GM23248 (cell line): ENCODE measurements at regions not wholly inside any gene's neighbourhood (a gene's known extent, or its start where the extent isn't known, plus 50 kb on each side); places are given as distances from the start of the nearest gene placed in this dataset.

Source experiments
- DNase-seq: peaks from one replicate; pipeline ENCODE4 v3.0.0-alpha.2; 2015
- H2AFZ ChIP-seq: fragments of 200-600 bp; sonication (generic); 2 replicates; pipeline ENCODE4 v1.6.1; 2016; ENCODE audit warnings: antibody characterized with exemption
- H3F3A ChIP-seq: fragments of 200-600 bp; sonication (generic); 2 replicates; pipeline ENCODE4 v1.6.1; 2016; ENCODE audit warnings: mild to moderate bottlenecking, antibody characterized with exemption, mixed run types; ENCODE audit not compliant: insufficient read depth
- H3K27ac ChIP-seq: fragments of 200-600 bp; sonication (generic); 2 replicates; pipeline ENCODE4 v1.5.1; 2016; ENCODE audit warnings: mild to moderate bottlenecking
- H3K27me3 ChIP-seq: fragments of 200-600 bp; sonication (generic); replicated peaks from 2 replicates; pipeline ENCODE4 v1.6.1; 2016; ENCODE audit warnings: mild to moderate bottlenecking; ENCODE audit not compliant: insufficient read depth
- H3K36me3 ChIP-seq: fragments of 200-600 bp; sonication (generic); 2 replicates; pipeline ENCODE4 v1.6.1; 2016; ENCODE audit warnings: low read depth, mild to moderate bottlenecking
- H3K4me1 ChIP-seq: fragments of 200-600 bp; sonication (generic); 2 replicates; pipeline ENCODE4 v1.6.1; 2016; ENCODE audit warnings: mild to moderate bottlenecking; ENCODE audit not compliant: insufficient read depth
- H3K4me2 ChIP-seq: fragments of 200-600 bp; sonication (generic); one replicate; pipeline ENCODE4 v1.6.1; 2016; ENCODE audit warnings: mild to moderate bottlenecking; ENCODE audit not compliant: unreplicated experiment
- H3K4me3 ChIP-seq: fragments of 200-600 bp; sonication (generic); 2 replicates; pipeline ENCODE4 v1.5.1; 2016; ENCODE audit warnings: mild to moderate bottlenecking
- H3K79me2 ChIP-seq: fragments of 200-600 bp; sonication (generic); 2 replicates; pipeline ENCODE4 v1.6.1; 2016; ENCODE audit warnings: mild to moderate bottlenecking; ENCODE audit not compliant: insufficient read depth
- H3K9ac ChIP-seq: fragments of 200-600 bp; sonication (generic); 2 replicates; pipeline ENCODE4 v1.6.1; 2016; ENCODE audit warnings: mild to moderate bottlenecking
- H3K9me2 ChIP-seq: fragments of 200-600 bp; sonication (generic); 2 replicates; pipeline ENCODE4 v1.6.1; 2016; ENCODE audit warnings: mixed run types, mild to moderate bottlenecking, moderate library complexity; ENCODE audit not compliant: insufficient read depth
- H3K9me3 ChIP-seq: fragments of 200-600 bp; sonication (generic); one replicate; pipeline ENCODE4 v1.6.1; 2017; ENCODE audit warnings: low read depth
- H4K20me1 ChIP-seq: fragments of 200-600 bp; sonication (generic); 2 replicates; pipeline ENCODE4 v1.6.0; 2016; ENCODE audit not compliant: insufficient read depth
- EZH2 ChIP-seq: fragments of 200-600 bp; sonication (generic); IDR thresholded peaks from 2 replicates; pipeline ENCODE4 v1.6.1; 2018; ENCODE audit warnings: antibody characterized with exemption, mild to moderate bottlenecking; ENCODE audit not compliant: insufficient read depth, poor library complexity, severe bottlenecking
- EZH2phosphoT487 ChIP-seq: fragments of 200-600 bp; sonication (generic); IDR thresholded peaks from 2 replicates; pipeline ENCODE4 v1.6.1; 2018; ENCODE audit warnings: antibody characterized with exemption, moderate library complexity, mild to moderate bottlenecking, low read depth; ENCODE audit not compliant: insufficient read depth
- WGBS, 2 experiments: methylation state at CpG; one replicate each; pipeline ENCODE4 v1.1.6; 2015 to 2017; ENCODE audit warnings: low lambda C conversion rate in 2 of 2, low coverage in 1 of 2; ENCODE audit errors: missing lambda C conversion rate in 2 of 2; 5-methylcytosine and 5-hydroxymethylcytosine counted together
- in situ Hi-C: fragments of 300-500 bp; cut with MboI; formaldehyde crosslinking; loops from 2 replicates; pipeline ENCODE4 v1.15.0; 2020

DNA sequence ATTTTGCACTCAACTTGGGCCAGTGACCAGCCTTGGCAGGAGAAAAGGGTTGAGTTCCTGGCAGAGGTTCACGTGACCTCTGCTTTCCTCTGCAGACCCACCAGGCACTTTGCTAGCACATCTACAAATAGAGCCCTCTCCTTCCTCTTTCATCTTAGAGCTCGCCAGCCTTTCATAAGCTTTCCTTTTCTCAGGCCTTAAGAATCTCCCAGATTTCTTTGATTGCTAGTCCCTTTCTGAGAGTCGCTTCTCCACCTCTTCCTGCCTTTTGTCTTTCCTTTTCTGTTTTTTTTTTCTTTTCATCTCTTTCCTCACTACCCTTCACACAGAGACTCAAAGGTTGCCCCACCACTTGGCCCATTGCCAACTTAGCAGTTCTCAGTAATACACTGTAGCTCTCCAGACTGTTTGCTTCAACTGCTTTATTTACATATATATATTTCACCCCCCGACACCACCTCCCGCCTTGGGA is 375.7 kb upstream of the SPRY2 start:
- no peaks in the 10 kb centered on the region for H3K4me1 ChIP-seq
- no peak overlapping the region for H3K4me3 ChIP-seq
- H3K9me2 ChIP-seq: no peaks in the 10 kb centered on the region
- no peaks in the 10 kb centered on the region for H4K20me1 ChIP-seq
- no peaks in the 10 kb centered on the region for H3K36me3 ChIP-seq
- no peak overlapping the region for H3K4me2 ChIP-seq
- H3K79me2 ChIP-seq: no peaks in the 10 kb centered on the region
- DNase-seq: no peak
- H3K27ac ChIP-seq: no peak overlapping the region
- H3K9ac ChIP-seq: no peak overlapping the region
- H3F3A ChIP-seq: no peaks in the 10 kb centered on the region
- no peak overlapping the region for H2AFZ ChIP-seq
- in situ Hi-C loops: no loop called here
- TF ChIP-seq EZH2: no peak
- no peak for TF ChIP-seq EZH2phosphoT487
- H3K27me3 ChIP-seq: no peaks in the 10 kb centered on the region
- 23 to 27% methylated on average over 5 of the region's 5 CpGs for WGBS, 2 experiments
- peaks cover 4% of the 10 kb centered on the region for H3K9me3 ChIP-seq

DNA sequence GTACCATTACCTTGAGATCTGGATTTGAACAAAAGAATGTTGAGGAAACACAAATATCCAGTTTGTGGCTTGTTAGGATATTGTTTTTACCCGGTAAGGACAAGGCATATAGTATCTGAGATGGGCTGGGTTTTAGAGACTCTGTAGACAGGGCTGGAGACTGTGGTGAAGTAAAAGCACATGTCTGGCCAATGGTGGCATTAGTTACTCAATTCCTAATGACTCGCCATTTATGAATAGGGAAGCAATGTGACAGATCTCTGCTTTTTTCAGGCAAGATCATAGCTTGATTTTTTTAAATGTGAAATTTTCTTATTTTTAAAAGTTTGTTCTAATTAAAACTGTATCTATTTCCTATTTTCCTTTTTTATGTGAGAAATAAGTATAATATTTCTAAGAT is 371.1 kb upstream of the SPRY2 start:
- in situ Hi-C loops: no loop called here
- H3K4me2 ChIP-seq: no peak overlapping the region
- DNase-seq: no peak
- no peak overlapping the region for H2AFZ ChIP-seq
- no peaks in the 10 kb centered on the region for H3K9me3 ChIP-seq
- no peaks in the 10 kb centered on the region for H4K20me1 ChIP-seq
- H3K27ac ChIP-seq: no peak overlapping the region
- H3K4me1 ChIP-seq: no peaks in the 10 kb centered on the region
- no peaks in the 10 kb centered on the region for H3F3A ChIP-seq
- H3K4me3 ChIP-seq: no peak overlapping the region
- H3K9ac ChIP-seq: no peak overlapping the region
- TF ChIP-seq EZH2phosphoT487: no peak
- TF ChIP-seq EZH2: no peak
- H3K27me3 ChIP-seq: no peaks in the 10 kb centered on the region
- H3K36me3 ChIP-seq: no peaks in the 10 kb centered on the region
- no peaks in the 10 kb centered on the region for H3K79me2 ChIP-seq
- no peaks in the 10 kb centered on the region for H3K9me2 ChIP-seq
- WGBS, 2 experiments: 4 to 22% methylated on average over 2 of the region's 2 CpGs

GRCh38 chr13:80708791-80709190 is 367.9 kb upstream of the SPRY2 start:
- no peaks in the 10 kb centered on the region for H3K9me2 ChIP-seq
- no peaks in the 10 kb centered on the region for H3F3A ChIP-seq
- no peak overlapping the region for H3K27ac ChIP-seq
- H3K9me3 ChIP-seq: no peaks in the 10 kb centered on the region
- no peaks in the 10 kb centered on the region for H4K20me1 ChIP-seq
- in situ Hi-C loops: no loop called here
- H3K9ac ChIP-seq: no peak overlapping the region
- H3K4me3 ChIP-seq: no peak overlapping the region
- DNase-seq: no peak
- H3K27me3 ChIP-seq: no peaks in the 10 kb centered on the region
- H3K79me2 ChIP-seq: no peaks in the 10 kb centered on the region
- no peaks in the 10 kb centered on the region for H3K36me3 ChIP-seq
- no peak overlapping the region for H2AFZ ChIP-seq
- H3K4me2 ChIP-seq: no peak overlapping the region
- H3K4me1 ChIP-seq: no peaks in the 10 kb centered on the region
- TF ChIP-seq EZH2: no peak
- TF ChIP-seq EZH2phosphoT487: no peak

GRCh38 chr13:80707000-80707983 is 366.4 kb upstream of the SPRY2 start:
- no peaks in the 10 kb centered on the region for H4K20me1 ChIP-seq
- H2AFZ ChIP-seq: no peak overlapping the region
- no peaks in the 10 kb centered on the region for H3F3A ChIP-seq
- no peak overlapping the region for H3K4me3 ChIP-seq
- no peaks in the 10 kb centered on the region for H3K79me2 ChIP-seq
- H3K27ac ChIP-seq: no peak overlapping the region
- H3K9me2 ChIP-seq: no peaks in the 10 kb centered on the region
- H3K27me3 ChIP-seq: no peaks in the 10 kb centered on the region
- H3K9ac ChIP-seq: no peak overlapping the region
- in situ Hi-C loops: no loop called here
- no peaks in the 10 kb centered on the region for H3K9me3 ChIP-seq
- WGBS, 2 experiments: 69 to 75% methylated on average over 18 to 33 of the region's 34 CpGs
- no peak for DNase-seq
- H3K36me3 ChIP-seq: no peaks in the 10 kb centered on the region
- TF ChIP-seq EZH2: no peak
- TF ChIP-seq EZH2phosphoT487: no peak
- H3K4me2 ChIP-seq: no peak overlapping the region
- no peaks in the 10 kb centered on the region for H3K4me1 ChIP-seq
